Bronchial epithelial cell (primary cell): ENCODE measurements at regions not wholly inside any gene's neighbourhood (a gene's known extent, or its start where the extent isn't known, plus 50 kb on each side); places are given as distances from the start of the nearest gene placed in this dataset.

Experiments
- DNase-seq: peaks from one replicate; pipeline ENCODE4 v3.0.0-alpha.2; 2010; ENCODE audit warnings: low read depth
- FAIRE-seq: peaks from 2 replicates; lab custom pipeline; 2011; peaks lifted over from hg19 to GRCh38; lab: Jason Lieb, UNC
- H3K27me3 ChIP-seq: 2 replicates; pipeline ENCODE4 v1.5.1; 2011; ENCODE audit warnings: low read length; ENCODE audit not compliant: control insufficient read depth, insufficient read depth
- H3K36me3 ChIP-seq: 2 replicates; pipeline ENCODE4 v1.5.1; 2011; ENCODE audit warnings: low read length; ENCODE audit not compliant: control insufficient read depth, insufficient read depth
- H3K4me3 ChIP-seq: 2 replicates; pipeline ENCODE4 v1.5.1; 2011; ENCODE audit warnings: mild to moderate bottlenecking, low read depth, low read length, control low read depth
- CTCF ChIP-seq: IDR thresholded peaks from 2 replicates; pipeline ENCODE4 v1.5.1; 2011; ENCODE audit warnings: mild to moderate bottlenecking, moderate library complexity, low read length, control low read depth, inconsistent platforms; ENCODE audit not compliant: insufficient read depth, severe bottlenecking

GRCh38 chr5:114744406-114744805 lies 382.5 kb downstream of the KCNN2 start:
- DNase-seq (no peak), FAIRE-seq (no peak)
- Histone ChIP-seq H3K27me3 (no peaks in the 10 kb centered on the region), H3K36me3 (no peaks in the 10 kb centered on the region), H3K4me3 (no peak overlapping the region)
- TF ChIP-seq CTCF: no peak

GRCh38 chr5:114734238-114734637 lies 372.4 kb downstream of the KCNN2 start:
- Histone ChIP-seq H3K27me3 (no peaks in the 10 kb centered on the region), H3K4me3 (no peak overlapping the region), H3K36me3 (no peaks in the 10 kb centered on the region)
- no peak for DNase-seq
- no peak for TF ChIP-seq CTCF
- no peak for FAIRE-seq

GRCh38 chr5:114729986-114730385 lies 368.1 kb downstream of the KCNN2 start:
- DNase-seq (no peak), FAIRE-seq (no peak)
- Histone ChIP-seq H3K27me3 (no peaks in the 10 kb centered on the region), H3K4me3 (no peak overlapping the region), H3K36me3 (no peaks in the 10 kb centered on the region)
- TF ChIP-seq CTCF: no peak

- FAIRE-seq (no peak), DNase-seq (no peak)
- H3K36me3 ChIP-seq: no peaks in the 10 kb centered on the region
- H3K27me3 ChIP-seq: no peaks in the 10 kb centered on the region
- no peak for TF ChIP-seq CTCF
- no peak overlapping the region for H3K4me3 ChIP-seq
Measured at GRCh38 chr5:114727358-114727757, 365.5 kb downstream of the KCNN2 start.

- no peak for TF ChIP-seq CTCF
- Histone ChIP-seq H3K4me3 (no peak overlapping the region), H3K27me3 (no peaks in the 10 kb centered on the region), H3K36me3 (no peaks in the 10 kb centered on the region)
- DNase-seq (no peak), FAIRE-seq (no peak)
Measured at GRCh38 chr5:114726131-114726530, 364.3 kb downstream of the KCNN2 start.

- Histone ChIP-seq H3K4me3 (no peak overlapping the region), H3K36me3 (no peaks in the 10 kb centered on the region), H3K27me3 (no peaks in the 10 kb centered on the region)
- DNase-seq (no peak), FAIRE-seq (no peak)
- no peak for TF ChIP-seq CTCF
Measured at GRCh38 chr5:114719268-114719667, 357.4 kb downstream of the KCNN2 start.
